ENCODE measurements at regions not wholly inside any gene's neighbourhood (a gene's known extent, or its start where the extent isn't known, plus 50 kb on each side); places are given as distances from the start of the nearest gene placed in this dataset.

DNA sequence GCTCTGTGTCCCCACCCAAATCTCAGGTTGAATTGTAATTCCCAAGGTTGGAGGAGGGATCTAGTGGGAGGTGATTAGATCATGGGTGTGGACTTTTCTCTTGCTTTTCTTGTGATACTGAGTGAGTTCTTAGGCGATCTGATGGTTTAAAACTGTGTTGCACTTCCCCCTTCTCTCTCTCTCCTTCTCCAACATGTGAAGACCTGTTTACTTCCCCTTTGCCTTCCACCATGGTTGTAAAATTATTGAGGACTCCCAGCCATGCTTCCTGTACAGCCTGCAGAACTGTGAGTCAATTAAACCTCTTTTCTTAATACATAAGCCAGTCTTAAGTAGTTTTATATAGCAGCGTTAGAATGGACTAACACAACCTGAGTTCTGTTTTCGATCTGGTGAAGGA is 738.2 kb downstream of the ARAP2 start:
- no peaks in the 10 kb centered on the region for H3K9me3 ChIP-seq (ENCODE audit: control insufficient read depth in 2 of 3, insufficient read depth in 1 of 3, low read length in 3 of 3)
- H3K27ac ChIP-seq (ENCODE audit: low read depth in 2 of 2, low read length in 2 of 2), result no peak overlapping the region
- no peak overlapping the region for H3K4me3 ChIP-seq (ENCODE audit: low read length in 3 of 3)
- H3K27me3 ChIP-seq (ENCODE audit: control insufficient read depth, insufficient read depth, low read length), result no peaks in the 10 kb centered on the region
- H3K9ac ChIP-seq (ENCODE audit: low read length in 3 of 3), result no peak overlapping the region
- H3K4me1 ChIP-seq (ENCODE audit: control insufficient read depth in 2 of 3, insufficient read depth in 2 of 3, low read depth in 1 of 3, low read length in 3 of 3), result no peaks in the 10 kb centered on the region
- TF ChIP-seq, protein P1, sequence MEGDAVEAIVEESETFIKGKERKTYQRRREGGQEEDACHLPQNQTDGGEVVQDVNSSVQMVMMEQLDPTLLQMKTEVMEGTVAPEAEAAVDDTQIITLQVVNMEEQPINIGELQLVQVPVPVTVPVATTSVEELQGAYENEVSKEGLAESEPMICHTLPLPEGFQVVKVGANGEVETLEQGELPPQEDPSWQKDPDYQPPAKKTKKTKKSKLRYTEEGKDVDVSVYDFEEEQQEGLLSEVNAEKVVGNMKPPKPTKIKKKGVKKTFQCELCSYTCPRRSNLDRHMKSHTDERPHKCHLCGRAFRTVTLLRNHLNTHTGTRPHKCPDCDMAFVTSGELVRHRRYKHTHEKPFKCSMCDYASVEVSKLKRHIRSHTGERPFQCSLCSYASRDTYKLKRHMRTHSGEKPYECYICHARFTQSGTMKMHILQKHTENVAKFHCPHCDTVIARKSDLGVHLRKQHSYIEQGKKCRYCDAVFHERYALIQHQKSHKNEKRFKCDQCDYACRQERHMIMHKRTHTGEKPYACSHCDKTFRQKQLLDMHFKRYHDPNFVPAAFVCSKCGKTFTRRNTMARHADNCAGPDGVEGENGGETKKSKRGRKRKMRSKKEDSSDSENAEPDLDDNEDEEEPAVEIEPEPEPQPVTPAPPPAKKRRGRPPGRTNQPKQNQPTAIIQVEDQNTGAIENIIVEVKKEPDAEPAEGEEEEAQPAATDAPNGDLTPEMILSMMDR (IDR thresholded peaks at IDR 0.05; ENCODE audit: borderline replicate concordance, extremely low read depth, insufficient read depth), result no peak
- intact Hi-C loops (cut with DNase I), result no loop called here
- H3K36me3 ChIP-seq (ENCODE audit: control insufficient read depth in 2 of 3, insufficient read depth in 3 of 3, low read length in 3 of 3), result no peaks in the 10 kb centered on the region
- DNase-seq, result no peak
- no peak for FAIRE-seq

DNA sequence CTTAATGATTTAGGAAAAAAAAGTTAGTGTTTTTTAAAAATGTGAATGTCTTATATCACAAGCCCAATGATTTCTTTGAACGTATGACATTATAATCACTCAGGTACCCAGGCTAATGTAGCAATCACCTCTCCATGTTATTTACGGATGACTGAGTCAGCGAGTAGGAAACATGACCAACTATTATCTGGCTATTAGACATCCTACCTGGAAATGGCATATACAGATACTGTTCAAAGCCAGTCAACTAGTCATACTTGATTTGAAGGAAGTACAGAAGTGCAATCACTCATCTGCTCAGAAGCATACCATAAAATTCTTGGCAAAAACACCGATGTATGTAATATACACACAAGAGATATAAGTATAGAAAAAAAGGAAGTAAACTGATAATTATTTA is 732.5 kb downstream of the ARAP2 start:
- DNase-seq, result no peak
- H3K36me3 ChIP-seq (ENCODE audit: control insufficient read depth in 2 of 3, insufficient read depth in 3 of 3, low read length in 3 of 3), result no peaks in the 10 kb centered on the region
- H3K4me1 ChIP-seq (ENCODE audit: control insufficient read depth in 2 of 3, insufficient read depth in 2 of 3, low read depth in 1 of 3, low read length in 3 of 3), result no peaks in the 10 kb centered on the region
- no peak overlapping the region for H3K27ac ChIP-seq (ENCODE audit: low read depth in 2 of 2, low read length in 2 of 2)
- H3K4me3 ChIP-seq (ENCODE audit: low read length in 3 of 3), result no peak overlapping the region
- H3K9me3 ChIP-seq (ENCODE audit: control insufficient read depth in 2 of 3, insufficient read depth in 1 of 3, low read length in 3 of 3), result peaks cover 0 to 2% (median 0%) of the 10 kb centered on the region in 3 donors
- TF ChIP-seq, protein P1 (IDR thresholded peaks at IDR 0.05; ENCODE audit: borderline replicate concordance, extremely low read depth, insufficient read depth), result no peak
- no peaks in the 10 kb centered on the region for H3K27me3 ChIP-seq (ENCODE audit: control insufficient read depth, insufficient read depth, low read length)
- intact Hi-C loops (cut with DNase I), result no loop called here
- no peak overlapping the region for H3K9ac ChIP-seq (ENCODE audit: low read length in 3 of 3)
- FAIRE-seq, result no peak

DNA sequence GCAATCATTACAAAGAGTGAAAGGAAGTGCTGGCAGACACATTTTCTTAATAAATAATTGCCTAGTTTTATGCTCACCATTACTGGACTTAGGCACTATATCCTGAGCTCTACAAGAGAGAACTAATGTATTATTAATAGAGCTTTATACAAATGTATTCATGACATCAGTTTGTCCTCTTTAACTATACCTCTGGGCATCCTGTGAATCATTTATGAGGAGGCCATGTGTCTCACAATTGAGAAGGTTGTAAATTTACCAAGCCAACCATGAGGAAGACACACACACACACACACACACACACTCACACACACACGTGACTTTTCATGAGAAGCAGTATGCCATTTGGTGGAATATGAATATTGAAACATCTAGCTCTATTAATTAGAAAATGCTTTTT is 728.2 kb downstream of the ARAP2 start:
- intact Hi-C loops (cut with DNase I), result no loop called here
- TF ChIP-seq, protein P1 (IDR thresholded peaks at IDR 0.05; ENCODE audit: borderline replicate concordance, extremely low read depth, insufficient read depth), result no peak

DNA sequence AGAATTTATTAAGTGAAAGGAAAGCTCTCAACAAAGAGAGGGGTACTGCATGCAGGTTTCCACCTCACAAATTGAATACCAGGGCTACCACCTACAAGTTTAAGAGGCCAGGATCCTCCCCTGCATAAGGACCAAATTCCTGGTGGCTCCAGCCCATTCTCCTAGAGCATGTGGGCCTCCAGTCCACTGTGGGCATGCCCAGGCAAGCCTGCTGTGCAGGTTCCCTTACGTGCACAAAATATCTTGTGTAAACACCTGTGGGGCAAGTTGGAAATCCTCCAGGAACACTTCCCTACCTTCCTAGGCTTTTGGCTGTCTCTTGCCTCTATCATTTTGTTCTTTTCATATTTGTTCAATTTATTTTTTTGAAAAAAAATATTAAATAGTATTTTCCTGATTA is 724.3 kb downstream of the ARAP2 start:
- FAIRE-seq, result no peak
- H3K36me3 ChIP-seq (ENCODE audit: control insufficient read depth in 2 of 3, insufficient read depth in 3 of 3, low read length in 3 of 3), result no peaks in the 10 kb centered on the region
- H3K4me3 ChIP-seq (ENCODE audit: low read length in 3 of 3), result no peak overlapping the region
- no peaks in the 10 kb centered on the region for H3K27me3 ChIP-seq (ENCODE audit: control insufficient read depth, insufficient read depth, low read length)
- no peak overlapping the region for H3K27ac ChIP-seq (ENCODE audit: low read depth in 2 of 2, low read length in 2 of 2)
- TF ChIP-seq, protein P1 (IDR thresholded peaks at IDR 0.05; ENCODE audit: borderline replicate concordance, extremely low read depth, insufficient read depth), result no peak
- H3K9ac ChIP-seq (ENCODE audit: low read length in 3 of 3), result no peak overlapping the region
- intact Hi-C loops (cut with DNase I), result no loop called here
- H3K4me1 ChIP-seq (ENCODE audit: control insufficient read depth in 2 of 3, insufficient read depth in 2 of 3, low read depth in 1 of 3, low read length in 3 of 3), result no peaks in the 10 kb centered on the region
- DNase-seq, result no peak
- H3K9me3 ChIP-seq (ENCODE audit: control insufficient read depth in 2 of 3, insufficient read depth in 1 of 3, low read length in 3 of 3), result no peaks in the 10 kb centered on the region

More for the DNA sequence above, 728.2 kb downstream of the ARAP2 start:
- H3K27me3 ChIP-seq (ENCODE audit: control insufficient read depth, insufficient read depth, low read length), result no peaks in the 10 kb centered on the region
- H3K27ac ChIP-seq (ENCODE audit: low read depth in 2 of 2, low read length in 2 of 2), result no peak overlapping the region
- DNase-seq (peak in 2 of 5 donors; percentile 43 to 55), FAIRE-seq (no peak)
- H3K4me1 ChIP-seq (ENCODE audit: control insufficient read depth in 2 of 3, insufficient read depth in 2 of 3, low read depth in 1 of 3, low read length in 3 of 3), result no peaks in the 10 kb centered on the region
- H3K9ac ChIP-seq (ENCODE audit: low read length in 3 of 3), result no peak overlapping the region
- no peaks in the 10 kb centered on the region for H3K36me3 ChIP-seq (ENCODE audit: control insufficient read depth in 2 of 3, insufficient read depth in 3 of 3, low read length in 3 of 3)
- H3K9me3 ChIP-seq (ENCODE audit: control insufficient read depth in 2 of 3, insufficient read depth in 1 of 3, low read length in 3 of 3), result peaks cover 0 to 2% (median 0%) of the 10 kb centered on the region in 3 donors
- no peak overlapping the region for H3K4me3 ChIP-seq (ENCODE audit: low read length in 3 of 3)

Measured in kidney (tissue), 13 donors.